GM18520 (cell line): ENCODE measurements at regions not wholly inside any gene's neighbourhood (a gene's known extent, or its start where the extent isn't known, plus 50 kb on each side); places are given as distances from the start of the nearest gene placed in this dataset.

ENCODE experiments used
- ATAC-seq: cut with Tn5 transposase; IDR thresholded peaks from one replicate; pipeline ENCODE4 v1.9.1; 2021; ENCODE audit not compliant: unreplicated experiment

DNA sequence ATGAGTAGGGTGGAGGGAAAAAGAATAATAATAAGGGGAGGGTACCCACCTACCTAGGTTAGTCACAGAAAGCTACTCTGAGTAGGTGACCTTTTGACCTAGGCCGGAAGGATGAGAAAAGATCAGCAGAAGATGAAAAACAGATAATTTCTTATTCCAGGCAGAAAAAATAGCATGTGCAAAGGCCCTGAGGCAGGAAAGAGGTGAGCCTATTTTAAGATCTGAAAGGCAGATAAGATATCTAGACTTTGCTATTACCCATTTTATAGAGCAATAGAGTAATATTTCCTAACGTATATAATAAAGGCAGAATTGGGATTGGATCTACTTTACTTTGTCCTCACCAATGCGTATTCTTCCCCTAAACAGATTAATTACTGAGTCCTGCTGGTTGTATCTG, 393.9 kb upstream of the MPDZ start:
- no peak for ATAC-seq

DNA sequence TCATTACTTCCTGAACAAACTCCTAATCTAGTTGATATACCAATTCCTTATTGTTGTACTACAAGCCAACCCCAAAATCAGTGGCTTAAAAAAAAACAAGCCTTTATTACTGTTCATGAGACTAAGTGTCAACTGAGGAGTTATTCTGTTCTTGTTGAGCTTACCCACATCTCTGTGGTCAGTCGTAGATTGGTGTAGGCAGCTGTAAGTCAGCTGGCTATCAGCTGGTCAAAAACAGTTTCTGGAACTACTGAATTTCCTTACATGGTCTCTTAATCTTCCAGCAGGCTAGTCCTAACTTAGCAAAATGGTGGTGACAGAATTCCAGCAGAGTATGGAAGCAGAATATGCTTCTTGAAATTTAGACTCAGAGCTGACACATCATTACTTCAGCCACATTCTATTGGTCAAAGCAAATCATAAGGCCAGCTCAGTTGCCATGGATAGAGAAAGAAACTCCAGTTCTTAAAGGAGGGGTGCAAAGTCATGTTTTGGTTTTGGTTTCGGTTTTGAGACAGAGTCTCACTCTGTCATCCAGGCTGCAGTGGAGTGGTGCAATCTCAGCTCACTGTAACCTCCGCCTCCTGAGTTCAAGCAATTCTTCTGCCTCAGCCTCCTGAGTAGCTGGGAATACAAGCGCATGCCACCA, 386.1 kb upstream of the MPDZ start:
- peak; percentile 54 for ATAC-seq

GRCh38 chr9:13661014-13661413, 381.5 kb upstream of the MPDZ start:
- peak; percentile 67 for ATAC-seq

- ATAC-seq = no peak
These were observed 372.6 kb upstream of the MPDZ start for GRCh38 chr9:13651969-13652663.

GRCh38 chr9:13651526-13651925, 372.0 kb upstream of the MPDZ start:
- ATAC-seq = no peak

DNA sequence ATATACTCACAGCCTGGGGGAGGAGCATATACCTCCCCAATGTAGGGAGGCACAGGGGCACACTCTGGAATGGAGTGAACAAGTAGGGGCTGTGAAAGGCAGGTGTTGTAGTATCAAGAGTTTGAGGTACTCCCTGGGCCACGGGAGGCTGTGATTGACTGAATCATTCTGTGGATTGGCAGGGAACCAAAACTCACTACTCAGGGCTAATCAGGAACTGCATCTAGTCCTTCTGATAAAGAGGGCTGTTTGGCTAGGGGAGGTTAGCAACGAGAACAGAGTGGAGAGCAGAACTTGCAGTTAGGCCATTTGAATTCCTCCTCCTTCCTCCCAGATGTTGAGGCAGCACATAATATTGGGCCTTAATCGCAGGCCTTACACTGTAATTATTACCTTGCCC, 369.2 kb upstream of the MPDZ start:
- ATAC-seq = no peak

- no peak for ATAC-seq
These were observed 368.6 kb upstream of the MPDZ start for GRCh38 chr9:13648068-13648467.

GRCh38 chr9:13646500-13647021, 367.1 kb upstream of the MPDZ start:
- no peak for ATAC-seq

GRCh38 chr9:13645557-13645956, 366.1 kb upstream of the MPDZ start:
- ATAC-seq = no peak

GRCh38 chr9:13644675-13645074, 365.2 kb upstream of the MPDZ start:
- no peak for ATAC-seq

DNA sequence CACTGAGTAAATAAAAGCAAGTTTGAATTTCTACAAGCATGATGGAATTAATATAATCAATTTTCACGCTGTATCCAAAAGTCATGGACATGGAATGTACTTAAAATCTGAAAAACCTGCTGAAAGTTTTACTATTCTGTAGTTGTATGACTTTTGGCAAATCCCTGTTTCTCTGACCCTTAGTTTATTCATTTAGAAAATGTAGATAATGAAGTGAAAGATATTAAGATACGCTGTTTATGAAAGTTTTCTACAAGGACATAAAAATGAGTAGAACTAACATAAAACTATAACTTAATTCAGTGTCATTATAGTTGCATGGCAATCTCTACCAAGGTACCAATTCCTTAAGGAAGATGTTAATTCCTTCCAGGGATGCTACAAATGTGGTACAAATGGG, 363.2 kb upstream of the MPDZ start:
- no peak for ATAC-seq

- ATAC-seq = no peak
These were observed 349.6 kb upstream of the MPDZ start for GRCh38 chr9:13629067-13629466.

GRCh38 chr9:13628526-13628925, 349.0 kb upstream of the MPDZ start:
- ATAC-seq = no peak

DNA sequence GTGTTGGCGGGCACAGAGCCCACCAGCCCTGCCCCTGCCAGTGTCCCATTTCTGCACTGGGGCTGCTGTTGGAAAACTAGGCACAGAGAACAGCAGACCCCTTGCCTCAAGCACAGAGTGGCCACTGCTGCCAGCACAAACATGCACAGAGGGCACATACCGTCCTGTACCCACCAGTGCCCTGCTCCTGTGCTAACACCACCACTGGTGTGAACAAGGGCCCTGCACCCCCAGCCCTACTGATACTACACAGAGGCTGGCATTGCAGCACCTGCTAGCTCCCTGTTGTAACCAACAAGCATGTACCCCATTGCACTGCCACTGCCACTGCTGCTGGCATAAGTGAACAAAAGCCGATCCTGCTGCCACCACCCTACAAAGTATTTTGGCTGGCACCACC, 348.0 kb upstream of the MPDZ start:
- no peak for ATAC-seq

DNA sequence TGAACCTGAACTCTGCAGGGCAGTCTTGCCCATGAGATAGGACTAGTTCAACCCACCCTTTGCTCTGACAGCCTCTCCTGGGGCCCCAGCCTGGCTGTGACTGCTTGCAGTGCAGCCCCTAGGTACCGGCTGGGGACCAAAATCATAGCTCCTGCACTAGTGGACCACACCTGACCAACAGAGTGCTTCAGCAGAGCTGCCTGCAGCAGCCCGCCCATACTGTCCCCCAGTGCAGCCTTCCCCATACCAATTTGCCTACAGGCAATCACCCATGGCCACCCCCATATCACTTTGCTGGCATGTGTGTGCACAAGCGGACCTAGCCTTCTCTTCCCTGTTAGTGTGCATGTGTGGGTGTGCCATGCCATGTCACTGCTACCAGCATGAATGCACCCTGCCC, 347.6 kb upstream of the MPDZ start:
- no peak for ATAC-seq

GRCh38 chr9:13626601-13627000, 347.1 kb upstream of the MPDZ start:
- no peak for ATAC-seq

DNA sequence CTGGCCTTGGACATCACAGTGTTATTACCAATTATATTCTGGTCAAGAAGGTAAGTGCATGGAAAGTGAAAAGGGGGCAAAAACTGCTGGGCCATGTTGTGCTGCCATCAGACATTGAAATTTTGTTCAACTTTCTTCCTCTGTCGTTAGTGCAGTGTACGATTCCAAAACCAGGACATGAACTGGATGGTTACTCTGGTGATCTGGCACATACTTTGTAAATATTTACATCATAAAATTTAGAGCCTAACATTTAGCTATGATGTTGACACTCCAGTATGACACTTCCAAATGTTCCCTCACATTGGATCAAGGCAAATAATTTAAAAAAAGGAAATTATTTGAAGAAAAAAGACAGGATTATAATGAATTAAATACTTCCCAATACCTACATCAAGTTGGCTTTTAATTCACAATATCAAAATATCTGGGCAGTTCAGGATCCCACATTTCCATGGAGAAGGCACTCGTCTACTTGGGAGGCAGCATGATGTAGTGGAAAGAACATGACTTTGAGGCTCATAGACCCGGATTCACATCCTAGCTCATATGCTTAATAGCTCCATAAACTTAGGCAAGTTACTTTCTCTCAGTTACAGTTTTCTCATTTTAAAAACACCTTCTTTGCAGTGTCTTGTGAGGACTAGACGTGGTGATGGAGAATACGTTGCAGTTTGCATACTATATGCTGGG, 342.5 kb upstream of the MPDZ start:
- ATAC-seq = no peak

- ATAC-seq = no peak
These were observed 337.1 kb upstream of the MPDZ start for GRCh38 chr9:13616491-13617035.

DNA sequence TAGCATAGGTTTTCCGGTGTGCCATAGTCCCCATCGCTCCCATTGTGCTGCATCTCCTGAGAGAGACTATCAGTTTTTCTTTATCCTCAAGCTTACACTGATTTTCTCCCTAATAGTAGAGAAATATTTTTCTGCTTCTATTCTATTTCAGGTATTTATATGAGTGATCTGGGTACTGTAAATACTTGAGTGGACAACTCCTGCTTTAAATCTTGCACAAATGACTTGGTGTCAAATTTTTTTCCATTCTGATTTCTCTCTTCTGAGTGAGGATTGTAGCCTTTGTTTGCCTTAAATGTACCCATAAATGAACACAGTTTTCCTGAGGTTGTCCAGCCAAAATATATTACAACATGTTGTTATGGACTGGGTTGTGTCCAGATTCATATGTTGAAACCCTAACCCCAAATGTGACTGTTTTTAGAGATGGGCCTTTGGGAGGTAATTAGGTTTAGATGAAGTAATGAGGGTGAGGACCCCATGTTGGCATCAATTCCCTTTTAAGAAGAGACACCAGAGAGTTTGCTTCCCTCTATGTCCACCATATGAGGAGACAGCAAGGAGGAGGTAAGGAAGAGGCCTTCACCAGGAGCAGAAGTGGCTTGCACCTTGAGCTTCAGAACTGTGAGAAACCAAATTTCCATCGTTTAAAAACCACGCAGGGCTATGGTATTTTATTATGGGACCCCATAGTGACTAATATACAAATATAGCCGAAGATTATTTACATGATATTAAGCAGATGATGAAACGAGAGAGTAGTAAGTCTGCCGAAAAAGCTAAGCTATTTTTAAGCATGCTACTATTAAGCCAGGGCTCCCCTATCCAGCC, 336.4 kb upstream of the MPDZ start:
- ATAC-seq = no peak

DNA sequence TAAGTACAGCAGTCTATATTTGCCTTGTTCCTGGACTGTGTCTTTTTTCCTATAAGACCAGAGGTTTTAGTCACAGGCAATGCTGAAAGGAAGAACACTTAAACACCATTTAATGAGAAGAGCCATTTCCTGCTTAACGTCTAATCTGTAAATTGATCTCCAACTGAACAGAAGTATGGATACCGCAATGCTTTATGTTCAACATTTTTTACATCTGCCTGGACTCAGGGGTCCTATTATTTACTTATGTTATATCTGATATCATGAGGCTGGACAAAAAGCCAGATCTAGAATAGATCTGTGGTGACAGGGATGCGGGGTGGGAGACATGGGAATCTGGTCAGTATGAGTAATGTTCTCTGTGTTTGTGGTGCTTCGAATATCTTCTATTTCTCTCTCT, 334.6 kb upstream of the MPDZ start:
- no peak for ATAC-seq

DNA sequence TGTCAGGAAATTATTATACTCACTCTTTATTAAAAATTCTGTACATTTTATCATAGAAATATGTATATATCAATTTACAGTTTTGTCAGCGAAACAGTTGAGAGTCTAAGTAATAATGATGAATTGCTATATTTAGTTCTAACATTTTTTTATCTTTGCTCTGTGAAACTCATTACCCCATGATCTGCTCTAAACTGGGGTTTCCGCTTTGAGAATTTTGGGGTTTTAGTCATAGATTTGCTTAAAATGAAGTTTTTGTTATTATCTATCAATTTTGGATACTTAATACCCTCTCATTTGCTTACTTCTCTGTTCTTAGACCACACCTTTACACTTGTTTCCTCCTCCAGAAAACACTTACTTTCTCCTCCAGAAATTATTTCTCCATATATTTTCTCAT, 333.8 kb upstream of the MPDZ start:
- no peak for ATAC-seq
